Ishikawa (cell line): ENCODE measurements at regions not wholly inside any gene's neighbourhood (a gene's known extent, or its start where the extent isn't known, plus 50 kb on each side); places are given as distances from the start of the nearest gene placed in this dataset.
A peak's percentile ranks its signal among the peaks of the same experiment; 100 is the strongest.

ENCODE experiments used
- CEBPB ChIP-seq: IDR thresholded peaks from 2 replicates; pipeline ENCODE4 v1.6.1; 2012
- CREB1 ChIP-seq: IDR thresholded peaks from 2 replicates; pipeline ENCODE4 v1.6.1; 2012; ENCODE audit warnings: low read depth
- EGR1 ChIP-seq: IDR thresholded peaks from 2 replicates; pipeline ENCODE4 v1.6.1; 2012
- EP300 ChIP-seq: IDR thresholded peaks from 2 replicates; pipeline ENCODE4 v1.6.1; 2012; ENCODE audit warnings: borderline replicate concordance
- FOXM1 ChIP-seq: IDR thresholded peaks from 2 replicates; pipeline ENCODE4 v1.6.1; 2012; ENCODE audit warnings: low read depth, borderline replicate concordance
- NFIC ChIP-seq: IDR thresholded peaks from 2 replicates; pipeline ENCODE4 v1.6.1; 2012
- RAD21 ChIP-seq: IDR thresholded peaks from 2 replicates; pipeline ENCODE4 v1.6.1; 2012; ENCODE audit warnings: low read depth
- REST ChIP-seq: IDR thresholded peaks from 2 replicates; pipeline ENCODE4 v1.6.1; 2012; ENCODE audit warnings: low read depth, mild to moderate bottlenecking
- TAF1 ChIP-seq: IDR thresholded peaks from 2 replicates; pipeline ENCODE4 v1.6.1; 2012; ENCODE audit warnings: low read depth, mild to moderate bottlenecking
- TCF12 ChIP-seq: IDR thresholded peaks from 2 replicates; pipeline ENCODE4 v1.6.1; 2012; ENCODE audit warnings: low read depth
- TEAD4 ChIP-seq: IDR thresholded peaks from 2 replicates; pipeline ENCODE4 v1.6.1; 2012
- YY1 ChIP-seq: IDR thresholded peaks from 2 replicates; pipeline ENCODE4 v1.6.1; 2012; ENCODE audit warnings: low read depth
- ZBTB7A ChIP-seq: IDR thresholded peaks from 2 replicates; pipeline ENCODE4 v1.6.1; 2012; ENCODE audit warnings: low read depth
- TF ChIP-seq, protein P1 (sequence below): IDR thresholded peaks from 2 replicates; pipeline ENCODE4 v1.6.1; 2012
- TF ChIP-seq, protein P2 (sequence below): IDR thresholded peaks from 2 replicates; pipeline ENCODE4 v1.6.1; 2012

DNA sequence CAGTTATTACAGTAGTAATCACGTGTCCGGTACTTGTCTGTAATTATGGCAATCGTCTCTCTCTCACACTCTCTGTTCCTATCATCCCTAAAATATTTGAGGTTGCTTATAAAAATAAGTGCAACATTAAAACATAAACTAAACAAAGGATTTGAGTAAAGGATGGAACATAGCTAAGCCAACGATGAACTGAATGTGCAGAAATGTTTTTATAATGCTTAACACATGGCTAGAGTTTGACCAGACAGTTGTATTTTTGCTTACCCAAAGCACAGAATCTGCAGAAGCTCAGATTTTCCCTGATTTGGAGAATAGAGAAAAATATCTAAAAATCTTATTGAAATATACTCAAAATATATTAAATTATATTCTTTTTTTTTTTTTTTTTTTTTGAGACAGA, 1030.9 kb downstream of the NAALADL2 start:
- no peak for TF ChIP-seq EGR1
- no peak for TF ChIP-seq RAD21
- no peak for TF ChIP-seq ZBTB7A
- no peak for TF ChIP-seq EP300
- no peak for TF ChIP-seq TCF12
- TF ChIP-seq, protein P1, sequence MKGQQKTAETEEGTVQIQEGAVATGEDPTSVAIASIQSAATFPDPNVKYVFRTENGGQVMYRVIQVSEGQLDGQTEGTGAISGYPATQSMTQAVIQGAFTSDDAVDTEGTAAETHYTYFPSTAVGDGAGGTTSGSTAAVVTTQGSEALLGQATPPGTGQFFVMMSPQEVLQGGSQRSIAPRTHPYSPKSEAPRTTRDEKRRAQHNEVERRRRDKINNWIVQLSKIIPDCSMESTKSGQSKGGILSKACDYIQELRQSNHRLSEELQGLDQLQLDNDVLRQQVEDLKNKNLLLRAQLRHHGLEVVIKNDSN: no peak
- TF ChIP-seq CREB1: no peak
- no peak for TF ChIP-seq REST
- no peak for TF ChIP-seq FOXM1
- no peak for TF ChIP-seq TAF1
- TF ChIP-seq, protein P2, sequence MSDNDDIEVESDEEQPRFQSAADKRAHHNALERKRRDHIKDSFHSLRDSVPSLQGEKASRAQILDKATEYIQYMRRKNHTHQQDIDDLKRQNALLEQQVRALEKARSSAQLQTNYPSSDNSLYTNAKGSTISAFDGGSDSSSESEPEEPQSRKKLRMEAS: no peak
- TF ChIP-seq NFIC: no peak
- no peak for TF ChIP-seq YY1
- no peak for TF ChIP-seq TEAD4

DNA sequence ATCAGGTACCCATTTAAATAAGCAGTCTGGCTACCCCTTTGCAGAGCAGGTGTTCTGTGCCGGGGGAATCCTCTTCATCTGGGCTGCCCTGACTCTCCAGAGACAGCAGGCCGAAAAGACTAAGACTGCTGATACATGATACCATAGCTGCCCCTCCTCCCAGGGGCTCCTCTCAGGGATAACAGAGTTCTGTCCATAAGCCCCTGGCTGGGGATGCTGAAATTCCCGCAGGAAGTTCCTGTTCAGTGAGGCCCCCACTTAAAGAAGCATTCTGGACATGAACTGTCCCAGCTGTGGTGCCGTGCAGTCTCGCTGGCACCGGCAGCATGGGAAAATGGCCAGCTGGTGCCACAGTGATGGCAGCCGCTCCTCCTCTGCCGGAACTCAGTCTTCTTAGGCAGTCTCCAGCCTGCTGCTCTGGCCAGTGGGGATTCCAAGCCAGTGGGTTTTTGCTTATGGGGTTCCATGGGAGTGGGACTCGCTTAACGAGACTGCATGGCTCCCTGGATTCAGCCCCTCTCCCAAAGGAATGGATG, 1026.2 kb downstream of the NAALADL2 start:
- TF ChIP-seq TCF12: no peak
- no peak for TF ChIP-seq YY1
- TF ChIP-seq REST: no peak
- TF ChIP-seq TAF1: no peak
- no peak for TF ChIP-seq FOXM1
- TF ChIP-seq, protein P1: no peak
- TF ChIP-seq, protein P2: no peak
- no peak for TF ChIP-seq CREB1
- TF ChIP-seq EP300: no peak
- TF ChIP-seq EGR1: no peak
- TF ChIP-seq TEAD4: no peak
- no peak for TF ChIP-seq CEBPB
- no peak for TF ChIP-seq RAD21
- no peak for TF ChIP-seq ZBTB7A
- no peak for TF ChIP-seq NFIC

DNA sequence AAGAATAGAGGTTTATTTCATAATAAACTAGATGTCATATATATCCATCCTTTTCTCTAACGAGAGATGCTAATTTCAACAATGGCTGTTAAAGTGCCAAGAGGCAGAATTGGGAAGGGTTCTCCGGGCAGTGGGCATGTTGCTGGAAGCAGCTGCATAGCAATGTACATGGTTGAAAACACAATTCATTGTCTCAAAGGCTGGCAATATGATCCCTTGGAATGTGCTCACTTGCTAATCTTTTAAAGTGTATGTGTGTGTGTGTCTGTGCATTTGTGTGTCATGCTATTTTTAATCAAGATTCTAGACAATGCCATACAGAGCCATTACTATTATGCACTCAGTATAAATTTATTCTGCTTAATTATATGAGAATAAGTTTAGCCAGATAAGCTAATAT, 1020.3 kb downstream of the NAALADL2 start:
- no peak for TF ChIP-seq EP300
- peak; percentile 86 for TF ChIP-seq TEAD4

- no peak for TF ChIP-seq TCF12
- TF ChIP-seq TAF1: no peak
- TF ChIP-seq CREB1: no peak
- no peak for TF ChIP-seq TEAD4
- TF ChIP-seq NFIC: no peak
- no peak for TF ChIP-seq REST
- TF ChIP-seq EP300: no peak
- TF ChIP-seq, protein P1: no peak
- TF ChIP-seq CEBPB: no peak
- TF ChIP-seq YY1: no peak
- no peak for TF ChIP-seq ZBTB7A
- TF ChIP-seq RAD21: no peak
- no peak for TF ChIP-seq FOXM1
Observed at GRCh38 chr3:175869404-175869803, 1010.3 kb downstream of the NAALADL2 start.
